ENCODE measurements at regions not wholly inside any gene's neighbourhood (a gene's known extent, or its start where the extent isn't known, plus 50 kb on each side); places are given as distances from the start of the nearest gene placed in this dataset.

DNA sequence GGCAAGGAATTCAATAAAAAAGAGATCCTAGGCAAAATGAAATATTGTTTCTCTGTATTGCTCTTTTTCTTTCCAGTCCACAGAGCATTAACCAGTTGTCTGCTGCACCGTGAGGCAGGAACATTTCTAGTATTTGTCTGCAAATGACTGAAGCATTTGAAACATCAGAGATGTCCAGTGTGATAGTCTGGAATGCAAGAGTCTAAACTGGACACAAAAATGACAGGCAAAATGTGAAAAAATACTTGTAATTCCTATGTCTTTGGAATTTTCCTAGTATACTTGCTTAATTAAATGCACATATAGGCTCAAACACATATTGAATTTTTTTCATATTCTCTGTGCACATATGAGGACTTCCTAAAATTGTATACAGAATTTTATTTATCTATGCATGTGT, 120.5 kb upstream of the SPATS2L start:
- TF ChIP-seq EZH2 (optimal IDR thresholded peaks at IDR 0.05; ENCODE audit: low read depth, low read length) (no peak), CTCF (IDR thresholded peaks at IDR 0.05; ENCODE audit: low read length) (no peak), EZH2phosphoT487 (IDR thresholded peaks at IDR 0.05; ENCODE audit: low read length) (no peak)
- Histone ChIP-seq H3K9me3 (replicated peaks; ENCODE audit: insufficient read depth, low read length) (no peaks in the 10 kb centered on the region), H3K4me3 (ENCODE audit: low read length) (no peak overlapping the region), H3K4me1 (ENCODE audit: low read length) (no peaks in the 10 kb centered on the region), H3K27ac (ENCODE audit: low read length) (no peak overlapping the region), H3K27me3 (replicated peaks; ENCODE audit: insufficient read depth, low read length) (no peaks in the 10 kb centered on the region), H3K9ac (ENCODE audit: low read length) (no peak overlapping the region), H3K4me2 (ENCODE audit: low read depth, low read length) (no peak overlapping the region), H3K79me2 (ENCODE audit: low read length) (no peaks in the 10 kb centered on the region), H3F3A (ENCODE audit: insufficient read depth, low read length) (no peaks in the 10 kb centered on the region), H2AFZ (ENCODE audit: low read length) (no peak overlapping the region), H3K9me2 (replicated peaks; ENCODE audit: insufficient read depth, low read length) (no peaks in the 10 kb centered on the region), H3K36me3 (replicated peaks; ENCODE audit: insufficient read depth, low read length) (no peaks in the 10 kb centered on the region), H4K20me1 (ENCODE audit: insufficient read depth, low read length) (no peaks in the 10 kb centered on the region)
- DNase-seq = no peak

DNA sequence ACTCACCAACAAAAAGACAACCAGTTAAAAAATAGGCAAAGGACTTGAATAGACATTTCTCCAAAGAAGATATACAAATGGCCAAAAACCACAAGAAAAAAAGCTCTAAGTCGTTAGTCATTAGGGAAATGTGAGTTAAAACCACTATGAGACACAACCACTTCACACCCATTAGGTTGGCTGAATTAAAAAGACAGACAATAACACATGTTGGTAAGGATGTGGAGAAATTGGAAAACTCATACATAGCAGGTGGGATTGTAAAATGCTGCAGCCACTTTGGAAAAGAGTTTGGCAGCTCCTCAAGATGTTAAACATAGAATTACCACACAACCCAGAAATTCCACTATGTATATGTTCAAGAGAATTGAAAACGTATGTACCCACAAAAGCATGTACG, 117.6 kb upstream of the SPATS2L start:
- Histone ChIP-seq H3K27me3 (replicated peaks; ENCODE audit: insufficient read depth, low read length) (no peaks in the 10 kb centered on the region), H3K4me3 (ENCODE audit: low read length) (no peak overlapping the region), H3K9ac (ENCODE audit: low read length) (no peak overlapping the region), H3K79me2 (ENCODE audit: low read length) (no peaks in the 10 kb centered on the region), H2AFZ (ENCODE audit: low read length) (no peak overlapping the region), H3K27ac (ENCODE audit: low read length) (no peak overlapping the region), H3K36me3 (replicated peaks; ENCODE audit: insufficient read depth, low read length) (no peaks in the 10 kb centered on the region), H4K20me1 (ENCODE audit: insufficient read depth, low read length) (no peaks in the 10 kb centered on the region), H3K4me1 (ENCODE audit: low read length) (no peaks in the 10 kb centered on the region), H3K4me2 (ENCODE audit: low read depth, low read length) (no peak overlapping the region), H3K9me2 (replicated peaks; ENCODE audit: insufficient read depth, low read length) (no peaks in the 10 kb centered on the region), H3K9me3 (replicated peaks; ENCODE audit: insufficient read depth, low read length) (no peaks in the 10 kb centered on the region), H3F3A (ENCODE audit: insufficient read depth, low read length) (no peaks in the 10 kb centered on the region)
- no peak for TF ChIP-seq EZH2phosphoT487 (IDR thresholded peaks at IDR 0.05; ENCODE audit: low read length)
- TF ChIP-seq EZH2 (optimal IDR thresholded peaks at IDR 0.05; ENCODE audit: low read depth, low read length) = no peak
- TF ChIP-seq CTCF (IDR thresholded peaks at IDR 0.05; ENCODE audit: low read length) = no peak
- no peak for DNase-seq

- no peak overlapping the region for H3K4me3 ChIP-seq (ENCODE audit: low read length)
- TF ChIP-seq CTCF (IDR thresholded peaks at IDR 0.05; ENCODE audit: low read length) (no peak), EZH2phosphoT487 (IDR thresholded peaks at IDR 0.05; ENCODE audit: low read length) (no peak), EZH2 (optimal IDR thresholded peaks at IDR 0.05; ENCODE audit: low read depth, low read length) (no peak)
- no peaks in the 10 kb centered on the region for H3K79me2 ChIP-seq (ENCODE audit: low read length)
- no peak overlapping the region for H3K4me2 ChIP-seq (ENCODE audit: low read depth, low read length)
- H3K4me1 ChIP-seq (ENCODE audit: low read length) = no peaks in the 10 kb centered on the region
- H3K9me3 ChIP-seq (replicated peaks; ENCODE audit: insufficient read depth, low read length) = no peaks in the 10 kb centered on the region
- H3K27ac ChIP-seq (ENCODE audit: low read length) = no peak overlapping the region
- DNase-seq = no peak
- H3K27me3 ChIP-seq (replicated peaks; ENCODE audit: insufficient read depth, low read length) = no peaks in the 10 kb centered on the region
- no peaks in the 10 kb centered on the region for H3F3A ChIP-seq (ENCODE audit: insufficient read depth, low read length)
- H3K36me3 ChIP-seq (replicated peaks; ENCODE audit: insufficient read depth, low read length) = no peaks in the 10 kb centered on the region
- no peak overlapping the region for H2AFZ ChIP-seq (ENCODE audit: low read length)
- H4K20me1 ChIP-seq (ENCODE audit: insufficient read depth, low read length) = no peaks in the 10 kb centered on the region
- no peaks in the 10 kb centered on the region for H3K9me2 ChIP-seq (replicated peaks; ENCODE audit: insufficient read depth, low read length)
- no peak overlapping the region for H3K9ac ChIP-seq (ENCODE audit: low read length)
These were observed 116.5 kb upstream of the SPATS2L start for GRCh38 chr2:200189964-200190363.
